Astrocyte (in vitro differentiated cells and primary cell): ENCODE measurements at regions not wholly inside any gene's neighbourhood (a gene's known extent, or its start where the extent isn't known, plus 50 kb on each side); places are given as distances from the start of the nearest gene placed in this dataset.

Experiments
- DNase-seq: peaks from one replicate; pipeline ENCODE4 v3.0.0-alpha.2; 2010; ENCODE audit warnings: low read depth
- FAIRE-seq: peaks from 2 replicates; lab custom pipeline; 2011; peaks lifted over from hg19 to GRCh38; lab: Jason Lieb, UNC
- H2AFZ ChIP-seq: 2 replicates; pipeline ENCODE4 v1.6.0; 2012; ENCODE audit warnings: low read depth, low read length, inconsistent platforms
- H3K27ac ChIP-seq: 2 replicates; pipeline ENCODE4 v1.5.1; 2011; ENCODE audit warnings: low read depth, low read length, inconsistent platforms
- H3K27me3 ChIP-seq: 2 replicates; pipeline ENCODE4 v1.6.0; 2011; ENCODE audit warnings: low read length, inconsistent platforms; ENCODE audit not compliant: insufficient read depth
- H3K36me3 ChIP-seq: 2 replicates; pipeline ENCODE4 v1.5.1; 2011; ENCODE audit warnings: low read length, inconsistent platforms; ENCODE audit not compliant: insufficient read depth
- H3K4me1 ChIP-seq: 2 replicates; pipeline ENCODE4 v1.5.1; 2011; ENCODE audit warnings: low read length, inconsistent platforms; ENCODE audit not compliant: insufficient read depth
- H3K4me2 ChIP-seq: 2 replicates; pipeline ENCODE4 v1.6.0; 2012; ENCODE audit warnings: low read length, inconsistent platforms
- H3K4me3 ChIP-seq: 2 replicates; pipeline ENCODE4 v1.5.1; 2011; ENCODE audit warnings: low read depth, mild to moderate bottlenecking, low read length, inconsistent platforms; ENCODE audit not compliant: insufficient read depth
- H3K79me2 ChIP-seq: 2 replicates; pipeline ENCODE4 v1.6.0; 2012; ENCODE audit warnings: mild to moderate bottlenecking, low read length, inconsistent platforms; ENCODE audit not compliant: insufficient read depth
- H3K9ac ChIP-seq: 2 replicates; pipeline ENCODE4 v1.6.0; 2012; ENCODE audit warnings: mild to moderate bottlenecking, low read length, inconsistent platforms
- H3K9me3 ChIP-seq: 2 replicates; pipeline ENCODE4 v1.5.1; 2012; ENCODE audit warnings: low read depth, mild to moderate bottlenecking, low read length, inconsistent platforms; ENCODE audit not compliant: insufficient read depth
- H4K20me1 ChIP-seq: 2 replicates; pipeline ENCODE4 v1.6.0; 2012; ENCODE audit warnings: low read length, inconsistent platforms; ENCODE audit not compliant: insufficient read depth
- H3K27ac Mint-ChIP-seq: one replicate; pipeline ENCODE4 v1.8.0; 2021; ENCODE audit warnings: mild to moderate bottlenecking, mixed read lengths; ENCODE audit not compliant: unreplicated experiment
- H3K27me3 Mint-ChIP-seq: one replicate; pipeline ENCODE4 v1.8.0; 2021; ENCODE audit warnings: low read depth, mixed read lengths; ENCODE audit not compliant: unreplicated experiment
- H3K36me3 Mint-ChIP-seq: one replicate; pipeline ENCODE4 v1.8.0; 2021; ENCODE audit warnings: low read depth, mixed read lengths; ENCODE audit not compliant: unreplicated experiment
- H3K4me1 Mint-ChIP-seq: one replicate; pipeline ENCODE4 v1.8.0; 2021; ENCODE audit warnings: low read depth, mixed read lengths; ENCODE audit not compliant: unreplicated experiment
- H3K4me3 Mint-ChIP-seq: one replicate; pipeline ENCODE4 v1.8.0; 2021; ENCODE audit warnings: mild to moderate bottlenecking, moderate library complexity, mixed read lengths; ENCODE audit not compliant: unreplicated experiment
- H3K9me3 Mint-ChIP-seq: one replicate; pipeline ENCODE4 v1.8.0; 2021; ENCODE audit warnings: mild to moderate bottlenecking, mixed read lengths; ENCODE audit not compliant: unreplicated experiment
- CTCF ChIP-seq: IDR thresholded peaks from 2 replicates; pipeline ENCODE4 v1.5.1; 2011; ENCODE audit warnings: low read depth, mild to moderate bottlenecking, inconsistent platforms, low read length, moderate library complexity; ENCODE audit not compliant: insufficient read depth
- EZH2 ChIP-seq: IDR thresholded peaks from 2 replicates; pipeline ENCODE4 v1.6.1; 2012; ENCODE audit warnings: mild to moderate bottlenecking, low read length, inconsistent platforms; ENCODE audit not compliant: insufficient read depth

- no peak for TF ChIP-seq CTCF
- TF ChIP-seq EZH2: no peak
- Mint-ChIP-seq H3K4me1 (no peaks in the 10 kb centered on the region), H3K27ac (no peak overlapping the region), H3K27me3 (peaks cover 4% of the 10 kb centered on the region), H3K4me3 (no peak overlapping the region), H3K9me3 (peaks cover 18% of the 10 kb centered on the region), H3K36me3 (no peaks in the 10 kb centered on the region)
- H3K79me2 ChIP-seq: no peaks in the 10 kb centered on the region
- DNase-seq (no peak), FAIRE-seq (no peak)
- no peaks in the 10 kb centered on the region for H3K4me1 ChIP-seq
- H3K4me3 ChIP-seq: no peak overlapping the region
- H3K27ac ChIP-seq: no peak overlapping the region
- peaks cover 20% of the 10 kb centered on the region for H3K27me3 ChIP-seq
- no peak overlapping the region for H2AFZ ChIP-seq
- H3K9ac ChIP-seq: no peak overlapping the region
- no peaks in the 10 kb centered on the region for H4K20me1 ChIP-seq
- H3K9me3 ChIP-seq: peaks cover 3% of the 10 kb centered on the region
- H3K4me2 ChIP-seq: no peak overlapping the region
- H3K36me3 ChIP-seq: no peaks in the 10 kb centered on the region
Observed at GRCh38 chr7:157470017-157470322, 133.2 kb downstream of the DNAJB6 start.

- Mint-ChIP-seq H3K27ac (no peak overlapping the region), H3K9me3 (peaks cover 18% of the 10 kb centered on the region), H3K36me3 (no peaks in the 10 kb centered on the region), H3K4me1 (no peaks in the 10 kb centered on the region), H3K27me3 (peaks cover 4% of the 10 kb centered on the region), H3K4me3 (no peak overlapping the region)
- no peak overlapping the region for H3K4me2 ChIP-seq
- no peaks in the 10 kb centered on the region for H3K4me1 ChIP-seq
- FAIRE-seq (no peak), DNase-seq (no peak)
- no peak overlapping the region for H3K4me3 ChIP-seq
- peaks cover 3% of the 10 kb centered on the region for H3K9me3 ChIP-seq
- H3K79me2 ChIP-seq: no peaks in the 10 kb centered on the region
- no peak overlapping the region for H3K9ac ChIP-seq
- no peak overlapping the region for H2AFZ ChIP-seq
- no peak overlapping the region for H3K27ac ChIP-seq
- no peaks in the 10 kb centered on the region for H4K20me1 ChIP-seq
- peaks cover 13% of the 10 kb centered on the region for H3K27me3 ChIP-seq
- no peaks in the 10 kb centered on the region for H3K36me3 ChIP-seq
- no peak for TF ChIP-seq EZH2
- no peak for TF ChIP-seq CTCF
Observed at GRCh38 chr7:157470701-157471131, 133.9 kb downstream of the DNAJB6 start.

GRCh38 chr7:157471259-157472125 lies 134.7 kb downstream of the DNAJB6 start:
- H3K27me3 ChIP-seq: peaks cover 5% of the 10 kb centered on the region
- Mint-ChIP-seq H3K27ac (no peak overlapping the region), H3K4me1 (no peaks in the 10 kb centered on the region), H3K9me3 (peaks cover 17% of the 10 kb centered on the region), H3K27me3 (peaks cover 3% of the 10 kb centered on the region), H3K36me3 (no peaks in the 10 kb centered on the region), H3K4me3 (no peak overlapping the region)
- H3K4me1 ChIP-seq: no peaks in the 10 kb centered on the region
- FAIRE-seq: no peak
- H3K36me3 ChIP-seq: no peaks in the 10 kb centered on the region
- no peaks in the 10 kb centered on the region for H3K79me2 ChIP-seq
- peaks cover 3% of the 10 kb centered on the region for H3K9me3 ChIP-seq
- no peak for DNase-seq
- H3K27ac ChIP-seq: no peak overlapping the region
- H3K4me3 ChIP-seq: no peak overlapping the region
- no peak overlapping the region for H2AFZ ChIP-seq
- no peak overlapping the region for H3K9ac ChIP-seq
- no peaks in the 10 kb centered on the region for H4K20me1 ChIP-seq
- H3K4me2 ChIP-seq: no peak overlapping the region
- no peak for TF ChIP-seq CTCF
- TF ChIP-seq EZH2: no peak
